PC-9 (cell line): ENCODE measurements at regions not wholly inside any gene's neighbourhood (a gene's known extent, or its start where the extent isn't known, plus 50 kb on each side); places are given as distances from the start of the nearest gene placed in this dataset.

Experiments used
- BruUV-seq: library from RNA; stranded (reverse); fragments of 400-500 nt; replicated peaks from 2 replicates; lab custom pipeline; 2021; lab: Mats Ljungman, UMichigan
- CTCF ChIA-PET: fragments of 300-600 bp; sonication (Branson Sonifier 250); formaldehyde crosslinking; loops from one replicate; lab custom pipeline; 2022; ENCODE audit warnings: antibody characterized with exemption; lab: Charles Lee
- POLR2A ChIA-PET: fragments of 300-600 bp; sonication (Branson Sonifier 250); formaldehyde crosslinking; loops from one replicate; lab custom pipeline; 2022; ENCODE audit warnings: antibody characterized with exemption; ENCODE audit not compliant: unreplicated experiment; lab: Charles Lee
- DNase-seq, 2 experiments: peaks; one replicate each; pipeline versions ENCODE4 v3.0.0 to v3.0.0-alpha.2; 2015 to 2022; ENCODE audit warnings: mixed read lengths in 1 of 2
- H2AFZ ChIP-seq: fragments of 200-600 bp; sonication (generic); 2 replicates; pipeline ENCODE4 v1.8.1; 2017; ENCODE audit warnings: antibody characterized with exemption
- H3F3A ChIP-seq: fragments of 200-600 bp; sonication (generic); 2 replicates; pipeline ENCODE4 v1.8.1; 2017; ENCODE audit warnings: antibody characterized with exemption, mild to moderate bottlenecking, low read depth; ENCODE audit not compliant: insufficient read depth
- H3K27ac ChIP-seq: fragments of 200-600 bp; sonication (generic); 2 replicates; pipeline ENCODE4 v1.6.1; 2016; ENCODE audit warnings: mixed run types
- H3K27me3 ChIP-seq: fragments of 200-600 bp; sonication (generic); 2 replicates; pipeline ENCODE4 v1.6.1; 2016; ENCODE audit warnings: low read depth, mixed run types; ENCODE audit not compliant: insufficient read depth
- H3K36me3 ChIP-seq: fragments of 200-600 bp; sonication (generic); 2 replicates; pipeline ENCODE4 v1.6.1; 2016; ENCODE audit warnings: low read depth, mixed run types
- H3K4me1 ChIP-seq: fragments of 200-600 bp; sonication (generic); replicated peaks from 2 replicates; pipeline ENCODE4 v1.6.1; 2016; ENCODE audit warnings: mixed run types; ENCODE audit not compliant: insufficient read depth
- H3K4me2 ChIP-seq: fragments of 200-600 bp; sonication (generic); 2 replicates; pipeline ENCODE4 v1.6.1; 2017; ENCODE audit warnings: mixed run types
- H3K4me3 ChIP-seq: fragments of 200-600 bp; sonication (generic); 2 replicates; pipeline ENCODE4 v1.6.1; 2016; ENCODE audit warnings: mixed run types
- H3K79me2 ChIP-seq: fragments of 200-600 bp; sonication (generic); 2 replicates; pipeline ENCODE4 v1.6.1; 2017; ENCODE audit warnings: low read depth, mixed run types
- H3K9me2 ChIP-seq: fragments of 200-600 bp; sonication (generic); 2 replicates; pipeline ENCODE4 v1.8.1; 2017; ENCODE audit warnings: mild to moderate bottlenecking; ENCODE audit not compliant: insufficient read depth
- H3K9me3 ChIP-seq: fragments of 200-600 bp; sonication (generic); 2 replicates; pipeline ENCODE4 v1.8.1; 2016; ENCODE audit warnings: low read depth; ENCODE audit not compliant: insufficient read depth
- H4K20me1 ChIP-seq: fragments of 200-600 bp; sonication (generic); 2 replicates; pipeline ENCODE4 v1.8.1; 2017; ENCODE audit not compliant: insufficient read depth
- EZH2 ChIP-seq: fragments of 200-600 bp; sonication (generic); IDR thresholded peaks from 2 replicates; pipeline ENCODE4 v1.8.0; 2017; ENCODE audit warnings: antibody characterized with exemption, low read depth
- intact Hi-C: fragments of 100-400 bp; cut with micrococcal nuclease; formaldehyde crosslinking; loops from one replicate; pipeline ENCODE4 v1.10.0; 2022; ENCODE audit not compliant: unreplicated experiment
- TF ChIP-seq, protein P1 (sequence below): fragments of 200-600 bp; sonication (generic); conservative IDR thresholded peaks from 2 replicates; pipeline ENCODE4 v1.6.1; 2017; ENCODE audit warnings: mixed run types, antibody characterized with exemption, mild to moderate bottlenecking, moderate library complexity

DNA sequence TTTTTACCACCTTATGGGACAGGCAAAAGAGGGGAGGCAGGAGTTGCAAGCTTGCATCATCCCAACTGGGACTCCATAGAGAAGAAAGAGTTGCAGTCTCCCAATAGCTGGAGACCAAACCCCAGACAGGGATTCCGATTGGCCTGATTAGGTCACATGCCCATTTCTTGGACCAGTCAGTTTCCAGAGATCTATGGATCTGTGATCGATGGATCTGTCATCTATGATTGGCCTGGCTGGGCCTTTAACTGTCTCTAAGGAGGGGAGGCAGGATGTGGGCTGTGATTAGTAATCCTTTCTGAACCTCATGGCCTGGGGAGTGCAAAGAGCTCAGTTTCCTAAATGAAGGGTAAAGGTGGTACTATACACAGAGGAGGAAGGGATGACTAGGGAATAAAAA is 252.1 kb downstream of the MATN1 start:
- Histone ChIP-seq H4K20me1 (no peaks in the 10 kb centered on the region), H3K9me3 (no peaks in the 10 kb centered on the region), H3K9me2 (no peaks in the 10 kb centered on the region), H3K36me3 (no peaks in the 10 kb centered on the region), H3K4me2 (no peak overlapping the region), H2AFZ (no peak overlapping the region), H3K27ac (no peak overlapping the region), H3K4me3 (no peak overlapping the region), H3F3A (no peaks in the 10 kb centered on the region), H3K27me3 (no peaks in the 10 kb centered on the region), H3K4me1 (no peaks in the 10 kb centered on the region), H3K79me2 (no peaks in the 10 kb centered on the region)
- TF ChIP-seq, protein P1, sequence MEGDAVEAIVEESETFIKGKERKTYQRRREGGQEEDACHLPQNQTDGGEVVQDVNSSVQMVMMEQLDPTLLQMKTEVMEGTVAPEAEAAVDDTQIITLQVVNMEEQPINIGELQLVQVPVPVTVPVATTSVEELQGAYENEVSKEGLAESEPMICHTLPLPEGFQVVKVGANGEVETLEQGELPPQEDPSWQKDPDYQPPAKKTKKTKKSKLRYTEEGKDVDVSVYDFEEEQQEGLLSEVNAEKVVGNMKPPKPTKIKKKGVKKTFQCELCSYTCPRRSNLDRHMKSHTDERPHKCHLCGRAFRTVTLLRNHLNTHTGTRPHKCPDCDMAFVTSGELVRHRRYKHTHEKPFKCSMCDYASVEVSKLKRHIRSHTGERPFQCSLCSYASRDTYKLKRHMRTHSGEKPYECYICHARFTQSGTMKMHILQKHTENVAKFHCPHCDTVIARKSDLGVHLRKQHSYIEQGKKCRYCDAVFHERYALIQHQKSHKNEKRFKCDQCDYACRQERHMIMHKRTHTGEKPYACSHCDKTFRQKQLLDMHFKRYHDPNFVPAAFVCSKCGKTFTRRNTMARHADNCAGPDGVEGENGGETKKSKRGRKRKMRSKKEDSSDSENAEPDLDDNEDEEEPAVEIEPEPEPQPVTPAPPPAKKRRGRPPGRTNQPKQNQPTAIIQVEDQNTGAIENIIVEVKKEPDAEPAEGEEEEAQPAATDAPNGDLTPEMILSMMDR, result no peak
- no peak for TF ChIP-seq EZH2
- no peak for DNase-seq
- POLR2A ChIA-PET, result no interaction called here
- CTCF ChIA-PET, result no interaction called here
- intact Hi-C loops, result no loop called here
- no TSS peak for BruUV-seq

DNA sequence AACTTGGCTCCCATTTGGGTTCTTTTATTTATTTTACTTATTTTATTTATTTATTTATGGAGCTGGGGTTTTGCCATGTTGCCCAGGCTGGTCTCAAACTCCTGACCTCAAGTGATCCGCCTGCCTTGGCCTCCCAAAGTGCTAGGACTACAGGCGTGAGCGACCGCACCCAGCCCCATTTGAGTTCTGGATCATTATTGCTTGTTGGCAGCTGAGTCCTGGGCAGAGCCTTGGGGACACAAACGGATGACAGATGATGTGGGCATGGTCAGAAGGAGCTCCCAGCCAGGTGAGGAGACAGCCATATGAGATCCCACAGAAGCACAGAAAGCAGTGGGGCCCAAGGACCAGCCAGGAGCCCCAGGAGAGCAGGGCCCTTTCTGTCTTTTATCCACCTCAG is 254.0 kb downstream of the MATN1 start:
- intact Hi-C loops, result no loop called here
- Histone ChIP-seq H4K20me1 (no peaks in the 10 kb centered on the region), H3K4me1 (no peaks in the 10 kb centered on the region), H3K27me3 (no peaks in the 10 kb centered on the region), H3K4me3 (no peak overlapping the region), H3F3A (no peaks in the 10 kb centered on the region), H3K27ac (no peak overlapping the region), H3K9me3 (no peaks in the 10 kb centered on the region), H3K36me3 (no peaks in the 10 kb centered on the region), H2AFZ (no peak overlapping the region), H3K9me2 (no peaks in the 10 kb centered on the region), H3K79me2 (no peaks in the 10 kb centered on the region), H3K4me2 (no peak overlapping the region)
- no peak for TF ChIP-seq EZH2
- TF ChIP-seq, protein P1, result no peak
- no TSS peak for BruUV-seq
- ChIA-PET CTCF (interaction anchor here (0.6 kb wide), 1 partner anchor 89 kb away, joined by 3 read pairs; no protein-coding TSS in a partner anchor), POLR2A (interaction anchor here (0.5 to 0.6 kb wide), 2 partner anchors 134 to 1957 kb away, joined by 3 to 10 read pairs; no protein-coding TSS in a partner anchor)
- DNase-seq, result no peak

DNA sequence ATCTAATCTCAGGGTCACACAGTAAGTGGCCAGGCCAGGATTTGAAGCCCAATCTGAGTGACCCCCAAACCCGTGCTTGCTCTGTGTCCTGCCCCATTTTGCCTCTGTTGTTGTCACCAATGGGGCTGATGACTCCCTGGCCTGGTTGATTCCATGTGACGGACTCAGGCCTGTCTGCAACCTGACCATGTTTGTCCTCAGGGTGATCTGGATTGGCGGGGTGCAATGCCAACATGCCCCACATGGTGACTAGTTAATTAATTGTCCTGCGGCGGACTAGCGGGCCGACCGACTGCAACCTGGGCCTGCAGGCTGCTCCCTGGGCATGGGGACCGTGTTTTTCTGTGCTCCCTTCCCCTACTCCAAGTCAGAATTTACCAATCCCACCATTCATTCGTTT is 256.3 kb downstream of the MATN1 start:
- no peaks in the 10 kb centered on the region for H4K20me1 ChIP-seq
- H3K79me2 ChIP-seq, result no peaks in the 10 kb centered on the region
- H3K9me2 ChIP-seq, result no peaks in the 10 kb centered on the region
- no peaks in the 10 kb centered on the region for H3K4me1 ChIP-seq
- no TSS peak for BruUV-seq
- H3K4me2 ChIP-seq, result no peak overlapping the region
- no peaks in the 10 kb centered on the region for H3K36me3 ChIP-seq
- intact Hi-C loops, result no loop called here
- no peaks in the 10 kb centered on the region for H3K27me3 ChIP-seq
- no peak overlapping the region for H2AFZ ChIP-seq
- H3K4me3 ChIP-seq, result no peak overlapping the region
- no peaks in the 10 kb centered on the region for H3F3A ChIP-seq
- H3K9me3 ChIP-seq, result no peaks in the 10 kb centered on the region
- TF ChIP-seq, protein P1, result no peak
- no peak for TF ChIP-seq EZH2
- ChIA-PET POLR2A (no interaction called here), CTCF (no interaction called here)
- no peak overlapping the region for H3K27ac ChIP-seq
- DNase-seq, result no peak
